Ovary (tissue), 3 donors: ENCODE measurements at regions not wholly inside any gene's neighbourhood (a gene's known extent, or its start where the extent isn't known, plus 50 kb on each side); places are given as distances from the start of the nearest gene placed in this dataset.

Source experiments
- EP300 ChIP-seq: sonication (generic); formaldehyde crosslinking; IDR thresholded peaks from one replicate; pipeline ENCODE4 v1.6.1; 2017; ENCODE audit warnings: antibody characterized with exemption
- POLR2A ChIP-seq: fragments of 450-650 bp; IDR thresholded peaks from one replicate; pipeline ENCODE4 v1.6.1; 2017; ENCODE audit warnings: antibody characterized with exemption, mild to moderate bottlenecking, moderate library complexity
- TF ChIP-seq, protein P1 (sequence below), 3 donors: fragments of 450-650 bp in 2 of 3; fragments of 200-600 bp in 1 of 3; IDR thresholded peaks; one replicate each; pipeline versions ENCODE4 v1.5.1 to v1.8.0; 2016 to 2022; ENCODE audit warnings: antibody characterized with exemption in 3 of 3, mild to moderate bottlenecking in 1 of 3
- donor health status: DM: no; HTN: no; CAD: no.

DNA sequence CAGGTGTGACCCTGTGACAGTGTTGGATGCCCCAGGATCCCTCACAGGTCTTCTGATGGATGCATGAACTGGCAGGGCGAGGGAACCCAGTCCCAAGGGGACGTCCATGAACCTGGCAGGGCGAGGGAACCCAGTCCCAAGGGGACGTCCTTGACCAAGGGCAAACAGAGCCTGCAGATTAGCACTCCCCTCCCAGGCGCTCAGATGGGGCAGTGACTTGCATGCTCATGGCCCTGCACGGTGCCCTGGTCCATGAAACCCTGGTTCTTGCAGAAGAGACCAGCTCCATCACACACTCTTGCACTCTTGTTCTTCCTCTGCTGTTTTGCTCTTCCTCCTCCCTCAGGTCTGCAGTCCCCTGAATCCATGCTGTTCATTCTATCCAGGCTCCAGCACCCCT is 192.7 kb downstream of the GALR1 start:
- TF ChIP-seq, protein P1, sequence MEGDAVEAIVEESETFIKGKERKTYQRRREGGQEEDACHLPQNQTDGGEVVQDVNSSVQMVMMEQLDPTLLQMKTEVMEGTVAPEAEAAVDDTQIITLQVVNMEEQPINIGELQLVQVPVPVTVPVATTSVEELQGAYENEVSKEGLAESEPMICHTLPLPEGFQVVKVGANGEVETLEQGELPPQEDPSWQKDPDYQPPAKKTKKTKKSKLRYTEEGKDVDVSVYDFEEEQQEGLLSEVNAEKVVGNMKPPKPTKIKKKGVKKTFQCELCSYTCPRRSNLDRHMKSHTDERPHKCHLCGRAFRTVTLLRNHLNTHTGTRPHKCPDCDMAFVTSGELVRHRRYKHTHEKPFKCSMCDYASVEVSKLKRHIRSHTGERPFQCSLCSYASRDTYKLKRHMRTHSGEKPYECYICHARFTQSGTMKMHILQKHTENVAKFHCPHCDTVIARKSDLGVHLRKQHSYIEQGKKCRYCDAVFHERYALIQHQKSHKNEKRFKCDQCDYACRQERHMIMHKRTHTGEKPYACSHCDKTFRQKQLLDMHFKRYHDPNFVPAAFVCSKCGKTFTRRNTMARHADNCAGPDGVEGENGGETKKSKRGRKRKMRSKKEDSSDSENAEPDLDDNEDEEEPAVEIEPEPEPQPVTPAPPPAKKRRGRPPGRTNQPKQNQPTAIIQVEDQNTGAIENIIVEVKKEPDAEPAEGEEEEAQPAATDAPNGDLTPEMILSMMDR (IDR thresholded peaks at IDR 0.05), result no peak
- TF ChIP-seq POLR2A (no peak), EP300 (no peak)
